Calu3 (cell line): ENCODE measurements at regions not wholly inside any gene's neighbourhood (a gene's known extent, or its start where the extent isn't known, plus 50 kb on each side); places are given as distances from the start of the nearest gene placed in this dataset.

Source experiments
- BruUV-seq: library from RNA; stranded (reverse); fragments of 400-500 nt; replicated peaks from 2 replicates; lab custom pipeline; 2021; lab: Mats Ljungman, UMichigan
- CTCF ChIA-PET: fragments of 300-600 bp; sonication (Branson Sonifier 250); formaldehyde crosslinking; loops from one replicate; lab custom pipeline; 2022; ENCODE audit warnings: antibody characterized with exemption; lab: Charles Lee
- DNase-seq: peaks from one replicate; pipeline ENCODE4 v3.0.0; 2022
- H3K27ac Mint-ChIP-seq: one replicate; pipeline ENCODE4 v1.8.0; 2022; ENCODE audit warnings: mixed read lengths; ENCODE audit not compliant: unreplicated experiment
- H3K27me3 Mint-ChIP-seq: one replicate; pipeline ENCODE4 v1.8.0; 2022; ENCODE audit warnings: mixed read lengths; ENCODE audit not compliant: unreplicated experiment
- H3K36me3 Mint-ChIP-seq: one replicate; pipeline ENCODE4 v1.8.0; 2022; ENCODE audit warnings: mild to moderate bottlenecking, moderate library complexity, mixed read lengths; ENCODE audit not compliant: insufficient read depth, unreplicated experiment
- H3K4me1 Mint-ChIP-seq: one replicate; pipeline ENCODE4 v1.8.0; 2022; ENCODE audit warnings: mild to moderate bottlenecking, low read depth, mixed read lengths; ENCODE audit not compliant: unreplicated experiment
- H3K4me3 Mint-ChIP-seq: one replicate; pipeline ENCODE4 v1.8.0; 2022; ENCODE audit warnings: mild to moderate bottlenecking, low read depth, moderate library complexity, mixed read lengths; ENCODE audit not compliant: unreplicated experiment
- H3K9me3 Mint-ChIP-seq: one replicate; pipeline ENCODE4 v1.8.0; 2022; ENCODE audit warnings: low read depth, mixed read lengths; ENCODE audit not compliant: unreplicated experiment
- CTCF ChIP-seq: fragments of 200-600 bp; IDR thresholded peaks from one replicate; pipeline ENCODE4 v1.8.0; 2022; ENCODE audit warnings: antibody characterized with exemption; ENCODE audit not compliant: unreplicated experiment
- intact Hi-C: fragments of 100-400 bp; cut with micrococcal nuclease; formaldehyde crosslinking; loops from one replicate; pipeline ENCODE4 v1.10.0; 2022; ENCODE audit not compliant: unreplicated experiment

DNA sequence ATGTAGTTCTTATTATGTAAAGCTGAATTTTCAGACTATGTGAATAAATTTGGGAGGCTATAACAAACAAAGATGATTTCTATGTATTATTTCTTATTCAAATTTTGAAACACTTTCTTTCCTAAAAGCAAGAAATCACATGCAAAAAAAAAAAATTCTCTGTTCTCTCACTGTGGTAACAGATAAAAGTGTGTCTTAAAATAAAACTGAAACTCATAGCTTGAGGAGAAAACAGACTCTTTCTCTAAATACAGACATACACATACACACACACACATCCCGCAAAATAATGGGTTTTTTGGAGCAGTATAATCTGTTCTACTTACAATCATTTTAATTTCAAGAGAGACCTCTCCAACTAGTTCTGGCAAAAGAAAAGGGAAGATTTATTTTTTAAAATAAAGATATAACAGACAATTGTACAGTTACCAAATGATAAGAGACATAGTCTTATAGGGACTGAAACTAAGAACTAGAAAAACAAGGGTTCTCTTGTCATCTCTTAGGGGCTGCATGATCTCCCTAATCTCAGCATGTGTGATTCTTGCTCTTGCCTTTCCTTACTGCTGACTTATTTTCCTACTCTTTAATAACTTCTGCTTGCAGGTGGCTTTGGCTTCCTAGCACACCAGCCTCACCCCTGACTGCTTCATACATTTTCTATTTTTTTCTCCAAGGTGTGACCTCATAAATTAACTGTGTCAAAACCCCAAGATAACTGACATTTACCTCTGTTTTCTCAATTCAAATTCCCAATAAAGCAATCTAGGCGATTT is 483.5 kb upstream of the POT1 start:
- no peaks in the 10 kb centered on the region for H3K36me3 Mint-ChIP-seq
- TF ChIP-seq CTCF: no peak

GRCh38 chr7:125409921-125410320 is 480.3 kb upstream of the POT1 start:
- no peak overlapping the region for H3K4me3 Mint-ChIP-seq
- BruUV-seq: no TSS peak
- no peaks in the 10 kb centered on the region for H3K9me3 Mint-ChIP-seq
- no peaks in the 10 kb centered on the region for H3K27me3 Mint-ChIP-seq
- H3K36me3 Mint-ChIP-seq: no peaks in the 10 kb centered on the region
- no peak for TF ChIP-seq CTCF
- no peak for DNase-seq
- no peaks in the 10 kb centered on the region for H3K4me1 Mint-ChIP-seq
- intact Hi-C loops: no loop called here
- no peak overlapping the region for H3K27ac Mint-ChIP-seq
- CTCF ChIA-PET: no interaction called here

More for the DNA sequence above, 483.5 kb upstream of the POT1 start:
- no peaks in the 10 kb centered on the region for H3K27me3 Mint-ChIP-seq
- H3K27ac Mint-ChIP-seq: no peak overlapping the region
- BruUV-seq: no TSS peak
- CTCF ChIA-PET: no interaction called here
- H3K4me1 Mint-ChIP-seq: no peaks in the 10 kb centered on the region
- intact Hi-C loops: no loop called here
- no peak overlapping the region for H3K4me3 Mint-ChIP-seq
- H3K9me3 Mint-ChIP-seq: peaks cover 2% of the 10 kb centered on the region
- no peak for DNase-seq

GRCh38 chr7:125406111-125406510 is 476.5 kb upstream of the POT1 start:
- no peak overlapping the region for H3K27ac Mint-ChIP-seq
- H3K36me3 Mint-ChIP-seq: no peaks in the 10 kb centered on the region
- CTCF ChIA-PET: no interaction called here
- DNase-seq: no peak
- intact Hi-C loops: no loop called here
- H3K4me3 Mint-ChIP-seq: no peak overlapping the region
- no TSS peak for BruUV-seq
- no peaks in the 10 kb centered on the region for H3K9me3 Mint-ChIP-seq
- no peaks in the 10 kb centered on the region for H3K4me1 Mint-ChIP-seq
- TF ChIP-seq CTCF: no peak
- H3K27me3 Mint-ChIP-seq: no peaks in the 10 kb centered on the region

DNA sequence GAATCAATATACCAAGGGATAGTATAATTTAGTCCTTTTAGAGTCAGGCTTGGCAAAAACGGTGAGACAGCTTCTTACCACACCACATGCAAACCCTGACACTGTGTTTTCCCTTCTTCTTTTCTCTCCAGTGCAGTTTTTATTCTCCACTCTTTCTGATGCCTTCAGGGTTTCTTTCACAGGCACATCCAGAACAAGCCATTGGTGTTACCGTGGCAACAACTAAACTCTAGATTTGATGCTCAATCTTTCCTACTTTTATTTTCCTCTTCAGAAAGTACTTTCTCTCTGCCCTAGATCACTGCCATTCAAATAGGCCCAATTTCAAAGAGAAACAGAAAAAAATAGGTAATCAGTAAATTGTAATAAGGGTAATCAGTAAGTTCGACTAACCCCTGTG is 469.8 kb upstream of the POT1 start:
- Mint-ChIP-seq H3K36me3 (no peaks in the 10 kb centered on the region), H3K27ac (no peak overlapping the region), H3K9me3 (peaks cover 2% of the 10 kb centered on the region), H3K4me1 (no peaks in the 10 kb centered on the region), H3K4me3 (no peak overlapping the region), H3K27me3 (no peaks in the 10 kb centered on the region)
- no peak for TF ChIP-seq CTCF
- BruUV-seq: no TSS peak
- CTCF ChIA-PET: no interaction called here
- DNase-seq: no peak
- intact Hi-C loops: no loop called here
